AG04449 (cell line): ENCODE measurements at regions not wholly inside any gene's neighbourhood (a gene's known extent, or its start where the extent isn't known, plus 50 kb on each side); places are given as distances from the start of the nearest gene placed in this dataset.

ENCODE experiments used
- CTCF ChIA-PET: fragments of 350-600 bp; formaldehyde crosslinking; extraction: SDS; loops from one replicate; lab custom pipeline; 2021; ENCODE audit warnings: antibody characterized with exemption; lab: Yijun Ruan, JAX
- POLR2A ChIA-PET: fragments of 400-600, 350-600 bp; formaldehyde crosslinking; extraction: SDS; loops from one replicate; lab custom pipeline; 2020; ENCODE audit warnings: antibody characterized with exemption, inconsistent platforms; lab: Yijun Ruan, JAX
- DNase-seq: peaks from one replicate; pipeline ENCODE4 v3.0.0-alpha.2; 2010; ENCODE audit warnings: low read depth, low spot score
- H3K4me3 ChIP-seq: 2 replicates; pipeline ENCODE4 v1.5.1; 2011; ENCODE audit warnings: low read depth, mild to moderate bottlenecking, control low read depth, low read length
- TF ChIP-seq, protein P1 (sequence below): IDR thresholded peaks from one replicate; pipeline ENCODE4 v1.5.1; 2011; ENCODE audit warnings: mild to moderate bottlenecking, moderate library complexity, low read length, control low read depth, inconsistent platforms; ENCODE audit not compliant: insufficient read depth; ENCODE audit errors: missing control alignments

GRCh38 chr7:12475362-12476063 is 71.8 kb upstream of the VWDE start:
- CTCF ChIA-PET = interaction anchor here (1.0 to 9.6 kb wide), 5 partner anchors 13 to 82 kb away, joined by 3 to 51 read pairs (median 3); no protein-coding TSS in a partner anchor
- DNase-seq = no peak
- POLR2A ChIA-PET = no interaction called here
- TF ChIP-seq, protein P1, sequence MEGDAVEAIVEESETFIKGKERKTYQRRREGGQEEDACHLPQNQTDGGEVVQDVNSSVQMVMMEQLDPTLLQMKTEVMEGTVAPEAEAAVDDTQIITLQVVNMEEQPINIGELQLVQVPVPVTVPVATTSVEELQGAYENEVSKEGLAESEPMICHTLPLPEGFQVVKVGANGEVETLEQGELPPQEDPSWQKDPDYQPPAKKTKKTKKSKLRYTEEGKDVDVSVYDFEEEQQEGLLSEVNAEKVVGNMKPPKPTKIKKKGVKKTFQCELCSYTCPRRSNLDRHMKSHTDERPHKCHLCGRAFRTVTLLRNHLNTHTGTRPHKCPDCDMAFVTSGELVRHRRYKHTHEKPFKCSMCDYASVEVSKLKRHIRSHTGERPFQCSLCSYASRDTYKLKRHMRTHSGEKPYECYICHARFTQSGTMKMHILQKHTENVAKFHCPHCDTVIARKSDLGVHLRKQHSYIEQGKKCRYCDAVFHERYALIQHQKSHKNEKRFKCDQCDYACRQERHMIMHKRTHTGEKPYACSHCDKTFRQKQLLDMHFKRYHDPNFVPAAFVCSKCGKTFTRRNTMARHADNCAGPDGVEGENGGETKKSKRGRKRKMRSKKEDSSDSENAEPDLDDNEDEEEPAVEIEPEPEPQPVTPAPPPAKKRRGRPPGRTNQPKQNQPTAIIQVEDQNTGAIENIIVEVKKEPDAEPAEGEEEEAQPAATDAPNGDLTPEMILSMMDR = no peak
- H3K4me3 ChIP-seq = no peak overlapping the region

GRCh38 chr7:12477620-12478019 is 74.0 kb upstream of the VWDE start:
- TF ChIP-seq, protein P1 = no peak
- no peak overlapping the region for H3K4me3 ChIP-seq
- POLR2A ChIA-PET = no interaction called here
- no peak for DNase-seq
- CTCF ChIA-PET = interaction anchor here (1.4 to 9.6 kb wide), 2 partner anchors 13 to 19 kb away, joined by 3 to 51 read pairs; no protein-coding TSS in a partner anchor

GRCh38 chr7:12481722-12482121 is 78.1 kb upstream of the VWDE start:
- ChIA-PET POLR2A (no interaction called here), CTCF (interaction anchor here (1.2 kb wide), 1 partner anchor 23 kb away, joined by 3 read pairs; no protein-coding TSS in a partner anchor)
- TF ChIP-seq, protein P1 = no peak
- DNase-seq = no peak
- H3K4me3 ChIP-seq = no peak overlapping the region

- TF ChIP-seq, protein P1 = no peak
- POLR2A ChIA-PET = no interaction called here
- CTCF ChIA-PET = interaction anchor here (1.2 kb wide), 1 partner anchor 27 kb away, joined by 3 read pairs; no protein-coding TSS in a partner anchor
- H3K4me3 ChIP-seq = no peak overlapping the region
- DNase-seq = no peak
Measured at GRCh38 chr7:12485845-12486244, 82.2 kb upstream of the VWDE start.

GRCh38 chr7:12488341-12488740 is 82.2 kb upstream of the SCIN start:
- POLR2A ChIA-PET = no interaction called here

DNA sequence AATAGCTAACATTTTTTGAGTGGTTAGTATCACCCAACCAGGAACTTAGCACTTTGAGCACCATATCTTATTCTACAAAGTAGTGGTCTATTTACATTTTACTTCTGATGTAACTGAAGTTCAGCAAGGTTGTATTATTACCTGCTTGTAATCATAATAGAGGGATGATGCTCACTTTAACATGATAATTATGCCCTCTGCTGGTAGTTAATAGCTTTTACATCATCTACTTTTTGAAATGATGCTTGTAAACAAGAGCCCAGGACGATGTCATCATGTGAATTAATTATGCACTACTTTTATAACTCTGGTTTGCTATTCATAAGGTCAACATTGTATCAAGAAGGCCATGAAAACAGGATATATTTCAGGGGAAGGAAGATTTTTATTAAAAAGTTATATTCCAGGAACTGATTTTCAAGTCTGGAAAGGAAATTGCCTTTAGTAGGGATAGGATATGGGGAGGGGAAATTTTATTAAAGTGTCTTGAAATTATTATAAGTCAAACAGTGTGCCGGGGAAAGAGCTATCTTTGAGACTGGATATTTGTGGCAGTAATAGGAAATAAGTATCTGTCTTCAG is 80.3 kb upstream of the SCIN start:
- TF ChIP-seq, protein P1 = peak; percentile 22
- POLR2A ChIA-PET = no interaction called here
- no peak for DNase-seq
- no peak overlapping the region for H3K4me3 ChIP-seq
- CTCF ChIA-PET = interaction anchor here (0.7 to 2.2 kb wide), 24 partner anchors 11 to 654 kb away, joined by 3 to 71 read pairs (median 5); no protein-coding TSS in a partner anchor

More at GRCh38 chr7:12488341-12488740, 82.2 kb upstream of the SCIN start:
- no peak for DNase-seq
- TF ChIP-seq, protein P1 = no peak
- CTCF ChIA-PET = interaction anchor here (0.9 to 2.5 kb wide), 7 partner anchors 9 to 1061 kb away, joined by 3 to 28 read pairs (median 4); no protein-coding TSS in a partner anchor
- no peak overlapping the region for H3K4me3 ChIP-seq
